GM23248 (cell line): ENCODE measurements at regions not wholly inside any gene's neighbourhood (a gene's known extent, or its start where the extent isn't known, plus 50 kb on each side); places are given as distances from the start of the nearest gene placed in this dataset.

Experiments used
- EZH2 ChIP-seq: fragments of 200-600 bp; sonication (generic); IDR thresholded peaks from 2 replicates; pipeline ENCODE4 v1.6.1; 2018; ENCODE audit warnings: antibody characterized with exemption, mild to moderate bottlenecking; ENCODE audit not compliant: insufficient read depth, poor library complexity, severe bottlenecking
- EZH2phosphoT487 ChIP-seq: fragments of 200-600 bp; sonication (generic); IDR thresholded peaks from 2 replicates; pipeline ENCODE4 v1.6.1; 2018; ENCODE audit warnings: antibody characterized with exemption, moderate library complexity, mild to moderate bottlenecking, low read depth; ENCODE audit not compliant: insufficient read depth

GRCh38 chr2:236499691-236500578, 69.7 kb upstream of the ACKR3 start:
- TF ChIP-seq EZH2phosphoT487: no peak
- no peak for TF ChIP-seq EZH2
